Muscle layer of duodenum (tissue), 2 donors: ENCODE measurements at regions not wholly inside any gene's neighbourhood (a gene's known extent, or its start where the extent isn't known, plus 50 kb on each side); places are given as distances from the start of the nearest gene placed in this dataset.

Experiments used
- H3K27ac ChIP-seq: one replicate; pipeline ENCODE4 v1.7.0; 2013; ENCODE audit warnings: mild to moderate bottlenecking, low read length
- H3K27me3 ChIP-seq: one replicate; pipeline ENCODE4 v1.7.0; 2013; ENCODE audit warnings: low read depth, mild to moderate bottlenecking, control low read depth, low read length
- H3K36me3 ChIP-seq, 2 donors: one replicate each; pipeline ENCODE4 v1.7.0; 2013; ENCODE audit warnings: low read length in 2 of 2, control low read depth in 1 of 2, mild to moderate bottlenecking in 1 of 2; ENCODE audit not compliant: insufficient read depth in 2 of 2, control insufficient read depth in 1 of 2
- H3K4me1 ChIP-seq, 2 donors: one replicate each; pipeline ENCODE4 v1.7.0; 2013; ENCODE audit warnings: low read length in 2 of 2, mild to moderate bottlenecking in 2 of 2, control low read depth in 1 of 2, moderate library complexity in 1 of 2; ENCODE audit not compliant: insufficient read depth in 2 of 2, control insufficient read depth in 1 of 2
- H3K4me3 ChIP-seq, 2 donors: one replicate each; pipeline ENCODE4 v1.7.0; 2013; ENCODE audit warnings: low read length in 2 of 2, low read depth in 1 of 2, mild to moderate bottlenecking in 1 of 2
- H3K9me3 ChIP-seq, 2 donors: one replicate each; pipeline ENCODE4 v1.7.0; 2013; ENCODE audit warnings: low read length in 2 of 2, control low read depth in 1 of 2, mild to moderate bottlenecking in 1 of 2; ENCODE audit not compliant: control insufficient read depth in 1 of 2
- donor health status: healthy.

DNA sequence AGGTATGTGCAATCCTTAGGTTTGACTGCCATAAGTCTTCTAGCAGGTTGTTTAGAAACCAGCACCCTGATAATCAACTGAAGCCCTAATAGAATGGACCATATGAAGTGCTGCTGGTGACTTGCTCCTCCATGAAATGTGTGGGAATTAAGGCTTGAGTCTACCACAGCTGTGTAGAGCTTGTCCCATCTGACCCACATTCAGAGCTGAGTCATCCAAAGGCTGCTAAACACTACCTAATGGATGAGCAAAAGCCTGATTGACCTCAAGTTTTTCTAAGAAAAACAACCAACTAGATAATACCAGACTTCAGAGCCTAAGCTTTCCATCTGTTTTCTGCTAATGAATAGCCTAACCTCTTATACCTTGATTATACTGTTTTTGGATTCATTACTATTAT, 120.3 kb upstream of the MOCS1 start:
- H3K36me3 ChIP-seq = no peaks in the 10 kb centered on the region
- no peak overlapping the region for H3K4me3 ChIP-seq
- H3K27me3 ChIP-seq = no peaks in the 10 kb centered on the region
- H3K4me1 ChIP-seq = no peaks in the 10 kb centered on the region
- no peak overlapping the region for H3K27ac ChIP-seq
- no peaks in the 10 kb centered on the region for H3K9me3 ChIP-seq

DNA sequence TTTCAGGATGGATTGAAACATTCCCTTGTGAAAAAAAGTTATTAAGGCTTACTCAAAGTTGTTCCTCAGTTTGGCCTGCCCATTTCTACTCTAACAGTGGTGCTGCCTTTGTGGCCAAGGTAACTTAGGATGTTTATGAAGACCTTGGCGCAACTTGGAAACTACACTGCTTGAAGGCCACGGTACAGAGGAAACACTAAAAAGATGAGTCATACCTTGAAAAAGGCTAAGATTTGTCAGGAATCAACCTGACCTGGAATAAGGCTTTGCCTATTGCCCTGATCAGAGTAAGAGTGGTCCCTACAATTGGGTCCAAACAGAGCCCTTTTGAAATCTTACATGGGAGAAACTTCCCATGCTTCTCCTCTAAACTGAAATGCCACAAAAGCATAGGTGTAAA, 119.9 kb upstream of the MOCS1 start:
- no peak overlapping the region for H3K4me3 ChIP-seq
- H3K27ac ChIP-seq = no peak overlapping the region

DNA sequence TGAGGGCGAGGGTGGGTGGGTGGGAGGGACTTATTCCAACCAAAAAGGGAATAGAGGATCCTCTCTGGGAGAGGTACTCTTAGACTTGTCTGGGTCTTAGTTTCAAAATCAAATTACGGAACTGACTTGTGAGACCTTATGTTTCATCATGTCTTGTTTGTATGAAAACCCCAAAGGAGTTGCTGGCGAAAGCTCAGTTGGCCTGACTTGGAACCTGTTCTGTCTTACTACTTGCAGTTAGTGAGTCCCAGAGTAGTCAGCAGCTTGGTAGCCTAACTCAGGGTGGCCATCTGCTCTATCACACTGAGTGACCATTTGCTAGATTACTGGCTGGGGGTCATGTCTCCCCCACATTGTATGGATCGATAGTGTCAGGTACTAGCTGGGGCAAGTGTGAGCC, 114.9 kb upstream of the MOCS1 start:
- no peaks in the 10 kb centered on the region for H3K36me3 ChIP-seq
- H3K27me3 ChIP-seq = no peaks in the 10 kb centered on the region
- no peak overlapping the region for H3K4me3 ChIP-seq
- H3K4me1 ChIP-seq = no peaks in the 10 kb centered on the region
- H3K27ac ChIP-seq = no peak overlapping the region
- H3K9me3 ChIP-seq = no peaks in the 10 kb centered on the region

More for the DNA sequence above, 119.9 kb upstream of the MOCS1 start:
- Histone ChIP-seq H3K9me3 (no peaks in the 10 kb centered on the region), H3K36me3 (no peaks in the 10 kb centered on the region), H3K27me3 (no peaks in the 10 kb centered on the region), H3K4me1 (no peaks in the 10 kb centered on the region)

DNA sequence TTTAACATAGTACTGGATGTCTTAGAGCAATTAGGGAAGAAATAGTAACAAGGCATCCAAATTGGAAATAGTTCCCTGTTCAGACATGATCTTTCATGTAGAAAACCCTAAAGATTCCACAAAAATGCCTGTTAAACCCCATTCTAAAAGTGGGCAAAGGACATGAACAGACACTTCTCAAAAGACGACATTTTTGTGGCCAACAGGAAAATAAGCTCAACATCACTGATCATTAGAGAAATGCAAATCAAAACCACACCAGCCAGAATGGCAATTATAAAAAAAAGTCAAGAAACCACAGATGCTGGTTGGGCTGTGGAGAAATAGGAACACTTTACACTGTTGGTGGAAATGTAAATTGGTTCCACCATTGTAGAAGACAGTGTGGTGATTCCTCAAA, 109.9 kb upstream of the MOCS1 start:
- H3K27ac ChIP-seq = no peak overlapping the region
- H3K4me1 ChIP-seq = no peaks in the 10 kb centered on the region
- no peaks in the 10 kb centered on the region for H3K36me3 ChIP-seq
- H3K9me3 ChIP-seq = peaks cover 0 to 8% of the 10 kb centered on the region in 2 donors
- no peak overlapping the region for H3K4me3 ChIP-seq
- no peaks in the 10 kb centered on the region for H3K27me3 ChIP-seq

DNA sequence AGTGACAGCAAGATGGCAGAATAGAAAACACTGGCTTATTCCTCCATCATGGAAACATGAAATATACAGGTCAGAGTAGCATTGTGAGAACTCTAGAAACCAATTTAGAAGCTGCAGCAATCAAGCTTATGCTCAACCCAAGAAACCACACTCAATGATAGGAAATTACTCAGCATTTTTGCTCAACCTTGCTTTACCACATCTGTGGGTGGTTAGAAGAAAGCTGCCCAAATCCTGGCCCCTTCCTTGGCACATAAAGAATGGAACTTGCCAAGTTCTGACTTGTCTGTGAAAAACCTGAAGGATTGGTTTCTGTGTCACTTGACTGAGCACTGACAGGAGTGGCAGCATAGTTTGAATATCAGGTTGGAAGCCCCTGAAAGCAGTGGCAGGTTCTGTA, 108.0 kb upstream of the MOCS1 start:
- no peaks in the 10 kb centered on the region for H3K36me3 ChIP-seq
- H3K9me3 ChIP-seq = peaks cover 0 to 8% of the 10 kb centered on the region in 2 donors
- H3K27me3 ChIP-seq = no peaks in the 10 kb centered on the region
- no peaks in the 10 kb centered on the region for H3K4me1 ChIP-seq
- H3K4me3 ChIP-seq = no peak overlapping the region
- H3K27ac ChIP-seq = no peak overlapping the region

DNA sequence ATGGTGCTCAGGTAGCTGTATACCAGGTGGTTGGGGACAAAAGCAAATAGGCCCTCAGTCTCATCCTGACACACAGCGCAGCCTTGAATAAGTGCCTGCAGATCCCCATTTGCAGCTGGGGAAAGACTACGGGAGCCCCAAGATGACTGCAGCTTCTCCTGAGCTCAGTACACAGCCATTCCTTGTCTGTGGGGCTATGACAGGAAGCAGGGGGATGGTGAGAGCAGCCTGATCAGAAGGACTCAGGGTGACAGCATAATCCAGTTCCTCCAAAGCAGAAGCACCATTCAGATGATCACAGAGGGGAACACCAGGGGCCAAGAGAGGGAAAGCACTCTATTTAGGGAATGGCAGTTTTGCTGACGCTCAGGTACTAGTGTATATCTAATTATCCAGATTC, 104.8 kb upstream of the MOCS1 start:
- Histone ChIP-seq H3K27ac (no peak overlapping the region), H3K27me3 (no peaks in the 10 kb centered on the region), H3K9me3 (peaks cover 0 to 8% of the 10 kb centered on the region in 2 donors), H3K36me3 (no peaks in the 10 kb centered on the region), H3K4me3 (no peak overlapping the region), H3K4me1 (no peaks in the 10 kb centered on the region)

DNA sequence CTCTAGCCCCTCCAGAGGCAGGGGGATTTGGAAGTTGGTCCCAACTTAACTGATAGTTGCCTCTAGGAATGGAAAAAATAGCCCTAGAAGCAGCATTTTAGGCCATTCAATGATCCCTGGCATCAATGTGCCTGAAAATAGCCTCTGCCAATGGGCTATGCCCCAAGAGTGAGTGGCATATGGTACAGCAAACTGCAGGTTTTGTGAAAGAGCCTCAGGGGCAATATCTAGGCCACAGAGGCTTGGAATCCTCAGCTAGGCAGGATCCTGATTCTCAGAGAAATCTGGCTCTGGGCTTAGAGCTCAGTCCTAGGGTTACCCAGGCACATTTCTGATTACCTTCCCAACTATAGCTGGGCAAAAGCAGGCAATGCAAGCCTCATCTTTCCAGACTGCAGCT, 104.4 kb upstream of the MOCS1 start:
- Histone ChIP-seq H3K4me1 (no peaks in the 10 kb centered on the region), H3K4me3 (no peak overlapping the region), H3K9me3 (peaks cover 0 to 8% of the 10 kb centered on the region in 2 donors), H3K27me3 (no peaks in the 10 kb centered on the region), H3K36me3 (no peaks in the 10 kb centered on the region), H3K27ac (no peak overlapping the region)

DNA sequence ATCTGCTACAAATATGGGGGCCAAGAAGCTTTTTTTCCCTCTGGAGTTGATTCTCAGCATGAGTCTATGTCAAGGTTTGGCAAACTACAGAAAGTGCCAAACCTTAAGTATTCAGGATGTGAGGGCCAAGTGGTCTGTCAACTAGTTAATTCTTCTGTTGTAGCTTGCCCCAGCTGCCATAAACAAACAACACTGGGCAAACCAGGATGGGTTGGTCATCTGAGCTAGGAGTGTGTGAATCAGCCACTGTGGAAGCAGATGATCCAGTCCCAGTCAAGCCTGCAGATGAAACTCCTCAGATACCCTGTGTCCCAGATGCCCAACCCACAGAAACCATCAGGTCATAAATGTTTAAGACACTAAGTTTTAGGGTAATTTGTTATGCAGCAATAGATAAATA, 103.0 kb upstream of the MOCS1 start:
- Histone ChIP-seq H3K36me3 (no peaks in the 10 kb centered on the region), H3K4me1 (no peaks in the 10 kb centered on the region), H3K9me3 (peaks cover 0 to 8% of the 10 kb centered on the region in 2 donors), H3K27me3 (no peaks in the 10 kb centered on the region), H3K4me3 (no peak overlapping the region), H3K27ac (no peak overlapping the region)

DNA sequence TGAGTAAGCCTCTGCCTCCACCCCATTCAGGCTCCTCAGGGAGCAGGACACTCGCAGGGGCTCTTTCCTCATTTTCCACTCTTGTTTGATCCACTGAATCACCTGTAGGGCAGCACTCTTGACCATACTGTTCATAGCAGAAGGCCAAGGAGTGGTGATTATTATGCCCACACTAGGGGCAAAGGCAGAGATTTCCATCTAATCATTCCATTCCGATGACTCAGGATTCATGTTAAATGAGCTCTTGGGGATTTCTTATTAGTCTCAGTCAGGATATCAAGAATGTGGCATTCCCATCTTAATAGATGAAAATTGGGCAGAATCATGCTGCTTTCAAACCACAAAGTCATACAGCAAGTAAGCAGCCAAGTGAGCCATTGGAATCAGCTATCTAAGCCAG, 101.9 kb upstream of the MOCS1 start:
- Histone ChIP-seq H3K36me3 (no peaks in the 10 kb centered on the region), H3K9me3 (peaks cover 0 to 2% of the 10 kb centered on the region in 2 donors), H3K4me1 (no peaks in the 10 kb centered on the region), H3K4me3 (no peak overlapping the region), H3K27me3 (no peaks in the 10 kb centered on the region), H3K27ac (no peak overlapping the region)

DNA sequence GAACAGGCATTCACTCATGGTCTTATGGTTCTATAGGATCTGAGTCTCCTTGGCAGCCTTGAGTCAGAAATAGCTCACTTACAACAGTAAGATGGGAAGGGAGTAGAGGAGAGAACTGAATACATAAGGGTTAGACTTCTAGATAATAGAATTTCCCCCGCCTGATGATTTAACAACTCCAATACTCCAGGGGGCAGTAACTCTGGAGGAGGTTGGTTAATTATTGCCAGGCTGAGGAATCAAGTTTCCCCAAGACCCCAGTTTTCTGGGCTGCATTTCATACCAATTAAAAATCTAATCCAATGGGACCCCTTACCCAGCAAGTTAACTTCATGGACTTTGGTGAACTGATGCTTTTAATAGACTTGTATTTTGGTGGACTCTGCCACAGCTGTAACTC, 94.2 kb upstream of the MOCS1 start:
- no peaks in the 10 kb centered on the region for H3K9me3 ChIP-seq
- H3K4me3 ChIP-seq = no peak overlapping the region
- H3K27me3 ChIP-seq = no peaks in the 10 kb centered on the region
- H3K36me3 ChIP-seq = no peaks in the 10 kb centered on the region
- H3K27ac ChIP-seq = no peak overlapping the region
- H3K4me1 ChIP-seq = no peaks in the 10 kb centered on the region

DNA sequence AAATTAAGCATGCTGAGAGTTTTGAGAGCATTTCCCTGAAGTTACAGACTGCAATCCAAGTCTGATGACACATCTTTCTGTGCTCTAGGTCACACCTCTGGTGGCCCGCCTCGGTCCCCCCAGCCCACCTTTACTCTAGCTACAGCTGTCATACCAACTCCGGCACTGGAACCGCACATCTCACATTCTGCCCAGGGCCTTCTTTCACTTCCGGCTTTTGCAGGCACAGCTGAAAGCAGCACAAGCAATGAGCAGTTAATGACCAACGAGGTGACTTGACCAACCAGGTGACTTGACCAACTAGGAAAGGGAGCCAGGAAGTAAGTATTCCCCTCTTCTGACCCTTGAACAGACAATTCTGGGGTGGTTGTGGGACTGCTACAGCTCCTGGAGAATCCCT, 88.6 kb upstream of the MOCS1 start:
- H3K4me3 ChIP-seq = no peak overlapping the region
- peaks cover 0 to 4% of the 10 kb centered on the region in 2 donors for H3K9me3 ChIP-seq
- no peaks in the 10 kb centered on the region for H3K36me3 ChIP-seq

DNA sequence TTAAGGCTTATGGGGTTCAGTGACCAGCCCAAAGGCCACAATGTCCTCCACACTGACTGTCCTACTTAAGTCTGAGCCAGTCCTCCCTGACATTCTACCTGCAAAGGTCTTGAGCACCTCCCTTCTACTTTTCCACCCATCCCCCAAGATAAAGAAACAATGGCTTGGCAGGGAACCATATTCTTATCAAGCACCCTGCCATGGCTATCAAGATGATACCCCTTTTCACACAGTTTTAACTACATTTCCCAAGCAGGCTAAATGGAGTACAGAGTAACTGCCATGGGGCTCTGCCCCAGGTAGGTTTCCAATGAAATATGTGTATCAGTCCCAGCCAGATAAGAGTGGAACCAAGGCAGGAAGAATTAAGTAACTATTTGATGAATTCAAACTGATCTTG, 85.9 kb upstream of the MOCS1 start:
- H3K27ac ChIP-seq = no peak overlapping the region
- no peaks in the 10 kb centered on the region for H3K36me3 ChIP-seq
- peaks cover 0 to 8% of the 10 kb centered on the region in 2 donors for H3K9me3 ChIP-seq
- H3K27me3 ChIP-seq = no peaks in the 10 kb centered on the region
- H3K4me1 ChIP-seq = no peaks in the 10 kb centered on the region
- H3K4me3 ChIP-seq = no peak overlapping the region

More for the DNA sequence above, 88.6 kb upstream of the MOCS1 start:
- Histone ChIP-seq H3K4me1 (no peaks in the 10 kb centered on the region), H3K27me3 (no peaks in the 10 kb centered on the region), H3K27ac (no peak overlapping the region)
